Erythroblast (primary cell): ENCODE measurements at regions not wholly inside any gene's neighbourhood (a gene's known extent, or its start where the extent isn't known, plus 50 kb on each side); places are given as distances from the start of the nearest gene placed in this dataset.

Experiments used
- DNase-seq, 2 experiments: peaks; one replicate each; lab custom pipeline; 2025; lab: John Stamatoyannopoulos, UW
- GATA1 ChIP-seq: IDR thresholded peaks from 2 replicates; pipeline ENCODE4 v1.6.1; 2011; ENCODE audit warnings: low read depth, mild to moderate bottlenecking, control low read depth, low read length, moderate library complexity
- POLR2A ChIP-seq: IDR thresholded peaks from 2 replicates; pipeline ENCODE4 v1.6.1; 2011; ENCODE audit warnings: mild to moderate bottlenecking, low read length

DNA sequence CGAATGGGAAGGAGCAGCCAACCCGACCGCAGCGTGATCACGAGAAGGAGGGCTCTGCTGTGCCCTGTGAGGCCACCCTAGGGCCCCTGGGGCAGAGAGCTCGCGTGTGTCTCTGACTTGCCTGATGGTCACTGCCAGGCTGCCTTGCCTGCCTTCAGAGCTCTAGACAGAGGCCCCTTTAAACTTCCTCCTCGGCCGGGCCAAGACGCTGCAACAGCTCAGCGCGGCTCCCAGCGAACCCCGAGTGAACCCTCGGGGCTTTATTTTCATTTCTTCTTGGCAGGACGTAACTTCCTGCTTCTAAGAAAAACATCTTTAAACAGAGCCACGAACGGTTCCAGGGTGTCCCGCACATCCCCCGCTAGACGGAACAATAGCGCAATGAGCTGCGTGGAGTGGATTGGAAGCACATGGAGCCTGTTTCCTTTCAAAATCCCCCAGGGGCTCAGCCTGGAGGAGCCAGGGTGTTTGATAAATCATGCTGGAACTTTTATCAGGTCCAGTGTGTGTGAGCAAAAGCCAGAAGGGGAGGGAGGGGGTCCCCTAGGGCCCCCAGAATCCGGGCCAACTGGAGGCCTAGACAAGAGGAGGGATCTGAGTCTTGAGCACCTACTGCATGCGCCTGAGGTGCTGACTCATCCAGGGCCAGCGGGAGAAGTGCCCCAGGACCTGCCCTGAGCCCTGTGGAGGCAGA, 134.1 kb upstream of the GDF10 start:
- no peak for TF ChIP-seq POLR2A
- no peak for TF ChIP-seq GATA1
- DNase-seq, result no peak

DNA sequence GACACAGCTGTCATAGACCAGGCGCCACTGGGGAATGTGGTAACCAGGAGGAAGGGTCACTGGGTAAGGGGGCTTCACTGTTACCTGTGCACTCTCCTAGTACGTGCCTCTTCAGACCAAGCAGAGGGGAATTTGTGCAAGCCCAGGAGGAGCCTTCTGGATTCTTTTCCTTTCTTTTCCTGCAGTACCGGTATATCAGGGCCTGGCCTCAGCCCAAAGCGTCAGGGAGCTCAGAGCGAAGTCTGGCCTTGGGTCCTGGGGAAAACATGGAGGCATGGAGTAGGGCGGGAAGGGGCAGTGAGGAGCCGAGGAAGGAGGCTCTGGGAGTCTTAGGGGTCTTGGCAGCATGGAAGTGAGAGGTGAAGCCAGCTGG, 133.6 kb upstream of the GDF10 start:
- no peak for TF ChIP-seq GATA1
- TF ChIP-seq POLR2A, result no peak
- no peak for DNase-seq

DNA sequence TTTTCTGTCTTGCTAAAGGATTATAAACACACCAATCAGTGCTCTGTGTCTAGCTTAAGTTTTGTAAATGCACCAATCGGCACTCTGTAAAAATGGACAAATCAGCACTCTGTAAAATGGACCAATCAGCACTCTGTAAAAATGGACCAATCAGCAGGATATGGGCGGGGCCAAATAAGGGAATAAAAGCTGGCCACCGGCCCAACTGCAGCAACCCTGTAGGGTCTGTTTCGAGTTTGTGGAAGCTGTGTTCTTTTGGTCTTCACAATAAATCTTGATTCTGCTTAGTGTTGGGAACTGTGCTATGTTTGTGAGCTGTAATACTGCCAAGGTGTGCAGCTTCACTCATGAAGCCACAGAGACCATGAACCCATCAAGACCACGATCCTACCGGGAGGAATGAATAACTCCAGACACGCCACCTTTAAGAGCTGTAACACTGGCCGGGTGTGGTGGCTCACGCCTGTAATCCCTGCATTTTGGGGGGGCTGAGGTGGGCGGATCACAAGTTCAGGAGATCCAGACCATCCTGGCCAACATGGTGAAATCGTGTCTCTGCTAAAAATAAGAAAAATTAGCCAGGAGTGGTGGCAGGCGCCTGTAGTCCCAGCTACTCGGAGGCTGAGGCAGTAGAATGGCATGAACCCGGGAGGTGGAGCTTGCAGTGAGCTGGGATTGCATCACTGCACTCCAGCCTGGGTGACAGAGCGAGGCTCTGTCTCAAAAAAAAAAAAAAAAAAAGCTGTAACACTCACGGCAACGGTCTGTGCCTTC, 133.0 kb upstream of the GDF10 start:
- peak in 1 of 2 experiments; percentile 10 for DNase-seq

DNA sequence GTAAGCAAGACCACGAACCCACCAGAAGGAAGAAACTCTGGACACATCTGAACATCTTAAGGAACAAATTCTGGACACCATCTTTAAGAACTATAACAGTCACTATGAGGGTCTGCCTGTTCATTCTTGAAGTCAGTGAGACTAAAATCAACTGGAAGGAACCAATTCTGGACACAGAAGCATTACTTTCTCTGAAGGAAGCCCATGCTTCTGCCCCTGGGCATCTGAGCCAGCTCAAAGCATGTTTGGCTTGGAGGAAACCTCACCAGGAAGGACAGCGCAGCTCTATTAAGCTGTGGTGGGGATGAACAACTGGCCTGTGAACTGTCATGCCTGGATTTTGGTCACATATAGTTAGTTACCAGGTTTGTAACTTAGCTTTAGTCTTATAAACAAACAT, 132.4 kb upstream of the GDF10 start:
- no peak for DNase-seq
- no peak for TF ChIP-seq GATA1
- no peak for TF ChIP-seq POLR2A

DNA sequence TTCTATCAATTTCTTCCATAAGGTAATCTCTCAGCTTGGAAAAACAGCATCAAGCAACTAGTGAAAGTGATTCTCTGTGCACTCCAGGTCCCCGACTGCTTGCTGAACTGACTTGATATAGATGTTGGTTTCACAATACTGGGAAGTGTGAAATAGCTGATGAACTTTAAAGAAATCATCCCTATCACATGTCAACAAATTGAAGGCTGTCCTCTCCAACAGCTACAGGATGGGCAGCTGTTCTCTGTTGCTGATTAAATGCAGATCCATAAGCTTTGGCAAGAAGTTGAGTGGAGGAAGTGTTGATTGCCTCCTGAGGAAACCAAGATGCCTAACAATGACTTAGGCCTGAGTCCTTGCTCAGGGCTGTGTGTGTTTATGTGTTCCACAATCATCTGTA, 130.4 kb upstream of the GDF10 start:
- no peak for TF ChIP-seq POLR2A
- no peak for TF ChIP-seq GATA1
- no peak for DNase-seq

- TF ChIP-seq POLR2A, result no peak
- TF ChIP-seq GATA1, result no peak
- DNase-seq, result no peak
These were observed 126.0 kb upstream of the GDF10 start for GRCh38 chr10:47173929-47174442.

DNA sequence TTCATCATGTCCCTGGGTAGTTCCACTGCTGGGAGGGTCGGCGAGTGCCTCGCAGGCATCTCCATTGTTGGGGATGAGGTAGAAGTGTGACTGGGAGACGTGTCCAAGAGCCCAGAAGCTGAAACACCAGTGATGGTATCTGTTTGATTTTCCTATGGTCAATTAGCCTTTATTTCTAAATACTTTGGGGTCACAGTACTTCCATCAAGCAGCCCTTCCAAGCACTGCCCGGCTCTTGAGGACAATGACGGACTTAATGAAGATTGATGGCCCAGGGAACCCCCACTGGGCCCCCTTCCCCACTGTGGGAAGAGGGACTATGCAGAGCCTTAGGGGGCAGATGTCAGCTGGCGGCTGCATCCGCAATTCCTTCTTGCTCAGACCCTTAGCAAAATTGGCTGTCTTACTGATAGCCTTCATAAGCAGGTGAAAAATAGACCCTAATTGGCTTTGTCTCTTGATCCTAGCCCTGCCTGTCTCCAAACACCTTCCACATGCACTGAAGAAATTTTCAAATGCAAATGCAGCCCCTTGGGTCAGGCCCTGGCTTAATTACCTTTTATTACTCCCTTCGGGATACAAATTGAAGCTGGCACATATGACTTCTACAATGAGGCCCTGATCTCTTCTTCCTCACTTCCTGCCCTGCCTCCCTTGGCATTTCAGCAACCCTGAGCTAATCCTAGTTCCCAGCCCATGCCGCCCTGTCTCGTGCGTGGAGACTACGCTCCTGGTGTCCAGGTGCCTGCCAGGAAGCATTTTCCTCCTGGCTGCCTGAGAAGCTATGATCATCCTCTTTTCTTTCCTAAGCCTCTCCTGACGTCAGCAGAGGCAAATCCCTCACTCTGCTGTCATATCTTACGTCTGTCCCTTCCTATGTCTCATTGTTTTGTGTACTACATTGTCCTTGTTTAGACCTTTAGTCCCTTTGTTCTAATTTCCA, 124.5 kb upstream of the GDF10 start:
- TF ChIP-seq POLR2A, result no peak
- TF ChIP-seq GATA1, result no peak
- no peak for DNase-seq

DNA sequence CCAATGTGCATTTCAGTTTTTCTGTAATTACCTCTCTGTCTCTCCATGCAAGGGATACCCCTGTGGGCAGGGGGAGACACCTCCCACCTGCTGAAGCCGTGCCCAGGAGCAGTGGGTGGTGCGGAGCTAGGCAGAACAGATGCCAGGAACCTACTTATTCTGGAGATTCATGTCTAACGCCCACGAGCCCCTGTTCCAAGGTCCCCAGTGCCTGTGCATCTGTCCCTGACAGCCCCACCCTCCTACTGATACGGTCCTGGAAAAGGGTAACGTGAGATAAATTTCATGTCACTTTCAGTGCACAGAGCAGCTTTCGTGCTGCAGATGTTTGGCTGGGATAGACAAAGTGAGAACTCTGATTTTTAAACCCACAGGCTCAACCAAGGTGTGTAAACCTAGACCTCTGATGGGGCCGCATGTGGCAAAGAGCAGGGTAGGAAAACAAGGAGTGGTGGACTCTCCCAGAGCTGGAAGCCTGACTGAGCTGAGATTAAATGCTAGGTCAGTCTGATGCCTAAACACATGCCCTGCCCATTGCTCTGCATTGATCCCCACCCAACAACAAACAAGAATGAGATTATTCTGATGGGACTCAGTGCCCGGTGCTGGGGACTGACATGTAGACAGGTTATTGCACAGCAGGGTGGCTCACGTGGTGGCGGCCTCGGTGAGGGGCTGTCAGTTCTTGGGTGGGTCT, 123.6 kb upstream of the GDF10 start:
- TF ChIP-seq GATA1, result no peak
- no peak for TF ChIP-seq POLR2A
- DNase-seq, result no peak

DNA sequence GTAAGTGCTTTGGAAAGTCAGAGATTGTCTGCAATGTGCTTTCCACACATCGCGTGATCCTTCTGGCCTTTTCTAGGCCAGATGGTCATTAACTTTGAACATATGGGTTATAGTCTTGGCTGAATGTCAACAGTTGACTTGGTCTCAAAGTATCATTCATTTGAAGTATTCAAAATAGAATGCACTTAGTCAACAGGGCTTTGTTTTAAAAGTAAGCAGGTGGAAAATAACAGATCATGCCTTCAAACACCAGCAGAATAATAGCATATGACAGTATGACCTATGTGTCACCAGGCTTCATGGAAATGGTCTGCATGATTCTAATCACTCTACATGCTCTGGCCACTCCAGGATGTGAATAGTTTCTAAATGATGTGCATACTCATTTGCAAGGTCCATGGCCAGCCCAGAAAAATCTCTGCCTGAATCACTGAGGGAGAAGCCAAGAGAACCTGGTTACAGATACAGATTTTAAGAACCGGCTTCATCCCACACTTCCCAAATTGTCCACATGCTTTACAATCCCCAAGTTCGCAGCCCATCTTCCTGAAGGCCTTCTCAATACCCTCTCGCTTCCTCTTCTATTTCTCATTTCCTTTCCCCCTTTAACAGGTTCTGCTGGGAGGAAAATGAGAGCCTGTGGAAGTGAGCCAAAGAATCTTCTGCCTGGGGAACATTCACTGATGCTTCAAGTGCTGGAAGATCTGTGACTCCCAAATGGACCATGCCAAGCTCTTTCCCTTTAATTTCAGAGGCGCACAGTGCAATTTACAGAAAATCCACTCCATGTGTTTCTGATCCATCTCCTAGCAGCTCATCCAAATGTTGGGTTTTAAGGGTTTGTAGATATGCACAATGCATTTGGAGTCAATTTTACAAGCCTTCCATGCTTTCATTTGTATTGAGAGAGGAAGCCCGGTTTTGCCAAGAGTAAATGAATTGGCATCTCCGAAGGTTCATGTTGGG, 122.8 kb upstream of the GDF10 start:
- no peak for DNase-seq
- TF ChIP-seq GATA1 (no peak), POLR2A (no peak)

DNA sequence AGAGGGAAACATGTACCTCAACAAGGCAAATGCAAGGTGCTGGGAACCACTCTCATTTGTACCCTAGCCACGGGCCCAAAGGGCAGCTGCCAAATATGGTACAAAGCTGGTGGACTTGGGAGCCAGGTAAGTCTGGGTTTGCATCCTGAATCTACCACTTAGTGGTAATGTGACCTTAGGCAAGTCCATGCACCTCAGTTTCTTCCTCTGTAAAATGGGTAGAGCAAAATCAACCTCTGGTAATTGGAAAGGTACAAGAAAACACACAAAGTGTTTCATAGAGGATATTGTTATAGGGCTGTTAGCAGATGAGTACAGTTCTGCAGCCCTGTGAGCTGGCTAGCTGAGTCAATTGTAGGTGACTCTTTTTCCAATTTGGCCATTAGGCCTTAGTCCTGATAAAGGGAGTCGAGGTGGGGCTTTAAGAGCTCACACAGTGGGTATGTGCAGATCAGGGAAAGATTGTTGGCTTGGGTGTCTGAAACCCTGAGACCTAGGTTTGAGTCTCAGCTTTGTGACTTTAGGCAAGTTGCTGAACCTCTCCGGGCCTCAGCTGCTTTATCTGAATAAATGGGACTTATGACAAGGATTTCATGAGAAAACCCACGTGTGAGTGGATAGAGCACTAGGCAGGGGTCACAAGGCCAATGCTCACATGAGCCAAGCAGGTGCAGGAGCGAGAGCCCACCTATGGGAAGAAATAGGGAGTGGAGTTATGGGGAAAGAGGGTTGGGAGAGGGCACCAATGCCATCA, 121.3 kb upstream of the GDF10 start:
- DNase-seq, result no peak
- no peak for TF ChIP-seq GATA1
- TF ChIP-seq POLR2A, result no peak

DNA sequence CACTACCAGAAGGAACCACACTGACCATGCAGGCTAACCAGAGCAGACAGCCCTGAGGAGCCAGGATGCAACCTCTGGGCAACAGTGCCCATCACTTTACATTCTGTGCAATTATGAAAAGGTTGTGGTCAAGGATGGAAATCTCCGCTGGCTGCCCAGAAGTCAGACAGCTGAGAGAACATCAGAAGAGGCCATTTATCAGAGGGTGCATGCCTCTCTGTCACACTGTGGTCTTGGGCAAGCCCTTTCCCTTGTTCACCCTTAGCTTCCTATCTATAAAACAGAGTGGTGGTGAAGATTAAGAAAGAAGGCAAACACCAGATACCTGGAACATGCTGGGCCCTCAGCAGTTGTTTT, 120.7 kb upstream of the GDF10 start:
- DNase-seq, result peak in 1 of 2 experiments; percentile 17
- TF ChIP-seq GATA1, result no peak
- no peak for TF ChIP-seq POLR2A
